GM19238 (cell line): ENCODE measurements at regions not wholly inside any gene's neighbourhood (a gene's known extent, or its start where the extent isn't known, plus 50 kb on each side); places are given as distances from the start of the nearest gene placed in this dataset.

Experiments used
- DNase-seq: peaks from one replicate; pipeline ENCODE4 v3.0.0; 2011; ENCODE audit warnings: low spot score; ENCODE audit not compliant: insufficient read length

GRCh38 chr1:162921311-162921710 is 60.3 kb upstream of the CCDC190 start:
- DNase-seq = no peak

GRCh38 chr1:162919034-162919433 is 58.1 kb upstream of the CCDC190 start:
- DNase-seq = no peak

DNA sequence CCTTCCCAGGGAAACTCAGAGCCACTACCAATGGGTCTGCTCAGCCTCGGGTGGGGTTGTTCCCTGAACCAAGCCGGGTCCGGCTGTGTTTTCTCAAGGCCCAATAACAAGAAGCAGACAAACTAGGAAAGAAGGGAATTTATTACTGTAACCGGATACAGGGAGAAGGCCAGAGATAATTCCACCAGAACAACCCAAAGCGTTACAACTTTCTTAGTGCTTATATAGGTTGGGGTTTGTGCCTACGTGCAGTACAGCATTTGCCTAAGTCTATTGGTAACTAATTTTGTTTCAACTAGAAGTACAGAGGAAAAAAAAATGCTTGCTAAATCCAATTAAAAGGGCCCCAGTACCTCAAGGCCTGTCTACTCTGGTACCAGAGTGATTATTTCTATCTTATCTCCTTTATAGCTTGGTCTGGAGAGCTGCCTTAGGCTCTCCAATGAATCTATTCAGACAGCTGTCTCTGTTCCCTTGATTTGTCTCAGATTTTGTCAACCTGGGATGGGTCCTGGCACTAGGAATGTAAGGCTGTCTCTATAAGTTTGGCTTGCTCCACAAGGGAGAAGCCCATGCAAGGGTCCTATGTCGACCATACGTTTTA is 57.3 kb upstream of the CCDC190 start:
- DNase-seq = no peak

DNA sequence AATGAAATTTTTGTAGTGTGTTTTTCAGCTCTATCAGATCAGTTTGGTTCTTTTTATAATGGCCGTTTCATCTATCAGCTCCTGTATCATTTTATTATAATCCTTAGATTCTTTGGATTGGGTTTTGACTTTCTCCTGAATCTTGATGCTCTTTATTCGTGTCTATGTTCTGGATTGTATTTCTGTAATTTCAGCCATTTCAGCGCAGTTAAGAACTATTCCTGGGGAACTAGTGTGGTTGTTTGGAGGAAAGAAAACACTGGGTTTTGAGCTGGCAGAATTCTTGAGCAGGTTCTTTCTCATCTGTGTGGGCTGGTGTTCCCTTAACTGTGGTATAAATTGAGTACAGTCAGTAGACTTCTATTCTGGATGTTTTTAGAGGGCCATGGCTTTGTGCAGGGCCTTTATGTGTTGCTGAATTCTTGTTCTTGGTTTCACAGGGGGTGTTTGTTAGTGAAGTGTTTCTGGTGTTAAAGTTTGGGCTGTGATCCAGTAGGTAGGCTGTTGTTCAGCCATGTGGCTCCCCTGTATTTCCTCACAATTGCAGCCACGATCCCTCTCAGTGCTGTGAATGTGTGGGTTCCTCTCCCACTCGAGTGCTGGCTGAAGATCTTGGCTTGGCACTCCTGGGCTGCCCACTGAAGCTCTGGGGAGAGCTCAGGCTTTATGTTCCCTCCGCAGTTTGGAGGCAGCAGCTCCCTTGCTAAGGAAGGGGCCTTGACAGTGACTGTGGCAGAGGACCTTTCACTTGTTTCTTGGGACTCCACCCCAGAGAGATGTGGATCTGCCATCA is 56.0 kb upstream of the CCDC190 start:
- no peak for DNase-seq

DNA sequence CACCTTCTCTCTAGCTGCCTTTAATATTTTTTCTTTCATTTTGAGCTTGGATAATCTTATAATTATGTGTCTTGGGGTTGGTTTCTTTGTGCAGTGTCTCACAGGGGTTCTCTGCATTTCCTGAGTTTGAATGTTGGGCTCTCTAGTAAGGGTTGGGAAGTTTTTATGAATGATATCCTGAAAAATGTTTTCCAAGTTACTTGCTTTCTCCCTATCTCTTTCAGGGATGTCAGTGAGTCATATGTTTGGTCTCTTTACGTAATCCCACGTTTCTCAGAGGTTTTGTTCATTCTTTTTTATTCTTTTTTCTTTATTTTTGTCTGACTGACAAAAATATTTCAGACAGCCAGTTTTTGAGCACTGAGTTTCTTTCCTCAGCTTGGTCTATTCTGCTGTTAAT is 55.4 kb upstream of the CCDC190 start:
- DNase-seq = no peak

DNA sequence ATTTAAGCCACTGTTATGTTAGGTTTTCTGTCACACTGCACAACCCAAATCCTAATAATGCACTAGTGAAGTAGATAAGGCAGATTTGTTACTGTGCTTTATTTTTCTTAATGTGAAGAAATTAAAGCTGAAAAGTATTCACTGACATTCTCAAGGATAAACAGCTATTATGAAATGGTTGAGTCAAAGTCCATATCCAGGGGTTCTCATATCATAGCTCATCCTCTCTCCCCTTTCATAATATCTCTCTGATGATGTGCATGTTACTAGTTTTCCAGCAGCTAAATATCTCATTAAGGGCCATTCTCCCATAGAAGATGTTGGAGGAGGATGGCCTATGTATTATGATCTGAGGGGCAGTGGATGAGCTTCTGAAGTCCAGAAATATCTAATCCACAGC is 53.6 kb upstream of the CCDC190 start:
- no peak for DNase-seq

DNA sequence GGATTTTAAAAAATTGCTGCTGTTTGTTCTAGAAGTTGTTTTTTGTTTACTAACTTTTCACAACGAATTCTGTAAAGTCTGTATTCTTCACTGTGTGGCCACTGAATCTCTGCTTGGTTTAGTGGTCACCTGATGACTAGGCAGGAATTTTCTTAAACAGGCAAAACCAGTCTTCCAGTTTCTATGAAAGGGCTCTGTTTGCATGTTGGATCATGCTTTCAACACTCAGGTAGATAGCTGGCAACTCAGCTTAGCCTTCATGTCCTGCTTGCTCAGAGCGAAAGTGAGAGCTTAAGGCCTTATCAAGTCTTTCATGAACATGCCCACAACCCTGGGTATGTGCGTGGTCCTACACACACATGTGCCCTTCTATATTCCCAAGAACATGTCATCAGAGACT is 52.4 kb upstream of the CCDC190 start:
- no peak for DNase-seq

DNA sequence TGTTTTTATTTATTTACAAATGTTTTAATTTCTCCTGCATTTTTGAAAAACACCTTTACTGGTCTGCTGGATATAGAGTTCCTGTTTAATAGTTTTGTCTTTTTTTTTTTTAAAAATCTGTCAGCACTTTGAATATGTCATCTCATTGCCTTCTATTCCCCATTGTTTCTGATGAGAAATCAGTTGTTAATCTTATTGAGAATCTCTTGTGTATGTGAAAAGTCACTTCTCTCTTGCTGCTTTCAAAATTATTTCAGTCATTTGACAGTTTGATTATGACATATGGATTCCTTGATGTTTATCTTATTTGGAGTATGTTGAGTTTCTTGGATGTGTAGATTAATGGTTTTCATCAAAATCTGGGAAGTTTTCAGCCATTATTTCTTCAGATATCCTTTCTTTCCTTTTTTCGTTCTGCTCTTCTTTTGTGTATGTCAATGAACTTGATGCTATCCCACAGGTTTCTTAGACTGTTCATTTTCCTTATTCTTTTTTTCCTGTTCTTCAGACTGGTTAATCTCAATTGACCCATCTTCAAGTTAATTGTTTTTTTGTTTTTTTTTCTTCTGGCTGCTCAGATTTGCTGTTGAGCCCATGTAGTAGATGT is 51.2 kb upstream of the CCDC190 start:
- no peak for DNase-seq
